DMS153 (cell line): ENCODE measurements at regions not wholly inside any gene's neighbourhood (a gene's known extent, or its start where the extent isn't known, plus 50 kb on each side); places are given as distances from the start of the nearest gene placed in this dataset.

Source experiments
- DNase-seq: peaks from one replicate; lab custom pipeline; 2025; lab: John Stamatoyannopoulos, UW

GRCh38 chr3:44021651-44022594 lies 219.8 kb upstream of the TOPAZ1 start:
- DNase-seq, result no peak

- DNase-seq, result no peak
These were observed 217.6 kb upstream of the TOPAZ1 start for GRCh38 chr3:44023961-44024593.

- no peak for DNase-seq
These were observed 215.3 kb upstream of the TOPAZ1 start for GRCh38 chr3:44026220-44026865.

DNA sequence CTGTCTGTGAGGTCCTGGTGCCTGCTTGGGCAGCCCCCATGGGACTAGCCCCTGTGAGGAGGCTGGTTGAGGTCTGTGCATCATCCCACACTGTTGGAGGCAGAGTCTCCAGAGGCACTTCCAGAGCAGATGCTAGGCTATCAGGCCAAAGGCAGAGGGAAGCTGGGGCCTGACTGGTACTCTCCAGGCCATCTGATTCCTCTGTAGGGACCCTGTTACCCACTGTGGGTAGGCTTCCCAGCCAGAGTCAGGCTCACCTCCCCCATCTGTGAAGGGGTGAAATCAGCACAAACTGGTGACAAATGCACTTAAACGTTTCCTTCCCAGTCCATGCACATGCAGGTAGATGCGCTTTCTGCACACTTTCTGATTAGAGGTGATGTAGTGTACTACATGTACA lies 212.6 kb upstream of the TOPAZ1 start:
- DNase-seq, result no peak

- DNase-seq, result no peak
These were observed 211.4 kb upstream of the TOPAZ1 start for GRCh38 chr3:44030285-44030684.

- peak; percentile 0 for DNase-seq
These were observed 210.9 kb upstream of the TOPAZ1 start for GRCh38 chr3:44030687-44031305.

- no peak for DNase-seq
These were observed 210.0 kb upstream of the TOPAZ1 start for GRCh38 chr3:44031387-44032380.

DNA sequence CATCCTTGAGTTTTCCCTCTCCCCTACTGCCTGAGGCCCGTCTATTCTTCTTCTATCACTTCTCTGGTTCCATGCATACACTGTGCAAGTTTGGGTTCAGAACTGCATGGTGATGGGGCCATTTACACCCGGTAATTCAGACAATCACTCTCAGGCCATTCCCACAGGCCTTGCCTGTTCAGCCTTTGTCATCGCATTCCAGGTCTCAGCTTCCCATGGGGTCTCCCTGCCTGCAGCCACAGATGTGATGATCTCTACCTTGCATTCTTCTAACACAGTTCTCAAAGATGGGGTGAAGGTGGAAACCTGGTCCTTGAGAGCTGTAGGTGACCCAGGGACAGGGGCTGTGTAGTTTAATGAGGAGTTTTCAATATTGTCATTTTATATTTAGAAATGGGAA lies 209.2 kb upstream of the TOPAZ1 start:
- DNase-seq, result no peak

GRCh38 chr3:44033123-44033522 lies 208.6 kb upstream of the TOPAZ1 start:
- DNase-seq, result no peak

GRCh38 chr3:44036850-44037249 lies 204.8 kb upstream of the TOPAZ1 start:
- DNase-seq, result no peak

DNA sequence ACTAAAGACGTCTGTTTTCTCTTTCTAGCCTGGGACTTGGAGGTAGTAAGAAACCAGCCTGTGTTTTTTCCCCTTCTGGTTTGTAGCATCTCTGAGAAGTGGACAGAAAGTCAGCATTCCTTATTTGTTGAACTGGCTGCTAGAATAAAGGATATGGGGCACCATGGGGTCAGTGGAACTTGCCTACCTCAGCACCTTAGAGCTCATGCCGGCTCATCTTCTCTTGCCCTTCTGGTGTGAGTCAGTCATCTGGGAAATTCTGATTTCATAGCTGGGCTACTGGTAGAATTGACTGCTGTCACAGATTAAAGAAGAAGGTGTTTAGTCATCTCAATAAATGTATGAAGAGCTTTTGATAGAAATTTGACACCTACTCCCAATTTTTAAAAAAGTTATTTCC lies 202.7 kb upstream of the TOPAZ1 start:
- DNase-seq, result no peak

DNA sequence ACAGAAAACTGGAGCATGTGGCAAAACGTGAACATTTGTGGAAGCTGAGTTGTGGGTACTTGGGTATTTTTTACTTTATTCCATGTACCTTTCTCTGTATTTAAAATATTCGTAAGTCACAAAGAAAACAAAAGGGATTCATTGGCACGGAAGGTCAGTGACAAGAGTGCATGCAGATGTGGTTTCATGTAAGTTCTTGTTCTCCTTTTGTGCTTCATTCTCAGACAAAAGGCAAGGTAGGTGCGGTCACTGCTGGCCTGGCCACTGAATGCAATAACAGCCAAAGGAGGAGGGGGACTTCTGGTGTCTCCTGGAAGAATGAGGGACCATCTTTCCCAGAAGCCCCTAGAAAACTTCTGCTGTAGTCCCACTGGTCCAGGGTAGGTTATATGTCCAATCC lies 200.0 kb upstream of the TOPAZ1 start:
- DNase-seq, result no peak

DNA sequence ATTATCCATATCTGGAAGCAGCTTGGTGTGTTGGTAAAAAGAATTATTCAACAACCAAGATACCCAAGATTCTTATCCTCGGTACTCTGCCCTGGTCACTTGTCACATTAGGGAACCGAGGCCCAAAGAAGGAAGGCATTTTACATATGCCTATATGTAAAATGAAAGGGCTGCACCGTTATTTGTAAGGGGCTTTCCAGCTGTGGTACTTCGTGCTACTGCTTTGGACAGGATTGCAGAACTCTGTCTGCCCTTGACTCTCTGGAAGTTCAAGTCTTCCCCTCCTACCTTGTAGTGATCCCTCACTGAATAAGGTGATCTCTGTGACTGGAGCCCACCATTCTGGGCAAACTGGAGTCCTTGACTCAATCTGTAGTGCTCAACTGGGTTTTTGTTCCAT lies 198.9 kb upstream of the TOPAZ1 start:
- DNase-seq, result no peak

DNA sequence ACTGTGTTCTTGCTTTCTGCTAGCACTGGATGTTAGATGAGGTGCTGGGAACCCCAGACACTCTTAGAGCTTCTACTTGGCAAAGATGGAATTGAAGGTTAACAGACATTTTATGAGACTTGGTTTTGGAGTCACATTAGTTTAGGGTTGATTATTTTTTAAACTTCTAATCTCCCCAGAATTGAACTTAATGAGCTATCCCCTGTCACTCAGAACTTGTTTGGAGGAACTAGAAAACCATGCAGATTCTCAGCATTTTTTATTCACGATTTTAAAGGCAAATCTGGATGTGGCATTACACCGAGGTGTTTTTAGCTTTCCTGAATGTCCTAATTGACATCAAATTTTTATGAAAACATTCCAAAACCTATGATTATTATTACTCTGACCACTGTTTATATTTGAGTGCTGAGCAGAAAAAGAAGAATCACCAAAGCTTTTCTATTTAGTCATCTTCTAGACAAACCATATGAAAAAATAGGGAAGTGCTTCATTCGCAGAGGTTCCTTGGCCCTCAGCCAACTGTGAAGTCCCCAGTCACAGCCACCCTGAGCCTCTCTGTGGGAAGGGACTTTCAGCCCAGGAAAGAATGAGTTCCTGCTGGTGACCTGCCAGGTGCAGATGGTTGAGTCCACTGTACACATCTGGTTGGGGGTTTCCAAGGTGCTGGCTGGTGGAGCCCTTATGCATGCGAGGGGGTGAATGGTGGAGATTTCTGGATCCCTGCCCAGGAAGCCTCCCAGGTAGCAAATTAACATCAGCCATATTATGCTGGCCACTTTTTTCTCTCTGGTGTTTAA lies 196.0 kb upstream of the TOPAZ1 start:
- DNase-seq, result peak; percentile 85

DNA sequence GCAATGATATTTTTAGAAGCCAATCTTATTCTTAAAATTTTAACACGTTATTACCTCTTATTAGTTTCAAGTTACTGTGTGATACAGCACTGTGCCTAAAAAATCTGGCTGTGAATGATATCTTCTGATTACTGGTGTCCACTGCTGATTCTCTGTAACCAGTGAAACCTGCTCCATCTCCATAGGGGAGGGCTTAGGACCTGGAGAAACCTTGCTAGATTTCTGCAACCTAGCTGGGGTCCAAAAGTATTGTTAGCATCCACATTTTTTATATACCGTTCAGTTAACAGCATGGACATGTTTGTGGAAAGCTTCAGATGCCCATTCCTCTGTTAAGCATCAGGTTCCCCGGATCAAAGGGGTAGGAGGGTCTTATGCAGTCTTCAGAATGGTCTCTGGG lies 193.9 kb upstream of the TOPAZ1 start:
- no peak for DNase-seq

- no peak for DNase-seq
These were observed 193.3 kb upstream of the TOPAZ1 start for GRCh38 chr3:44048196-44048924.

GRCh38 chr3:44048949-44049348 lies 192.7 kb upstream of the TOPAZ1 start:
- DNase-seq, result no peak

DNA sequence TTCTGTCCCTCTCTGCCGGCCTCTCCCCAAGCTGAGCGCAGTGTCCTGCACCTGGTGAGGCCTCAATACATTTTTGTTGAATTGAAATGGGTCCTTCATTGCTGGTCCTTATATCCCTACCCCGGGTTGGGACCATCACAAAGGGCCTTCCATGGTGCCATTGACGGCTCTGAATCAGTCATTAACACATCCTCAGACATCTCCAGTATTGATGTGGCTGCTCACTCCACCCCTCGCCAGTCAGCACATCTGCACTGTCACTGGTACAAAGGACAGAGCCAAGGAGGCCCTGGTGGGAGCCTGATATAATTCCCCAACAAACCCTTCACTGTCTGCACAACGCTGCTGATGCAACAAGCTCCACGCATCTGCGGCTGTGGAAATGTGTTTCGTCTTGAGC lies 191.6 kb upstream of the TOPAZ1 start:
- no peak for DNase-seq

- no peak for DNase-seq
These were observed 190.8 kb upstream of the TOPAZ1 start for GRCh38 chr3:44050867-44051266.

GRCh38 chr3:44055951-44056350 lies 185.7 kb upstream of the TOPAZ1 start:
- DNase-seq, result no peak
